B cell (primary cell): ENCODE measurements at regions not wholly inside any gene's neighbourhood (a gene's known extent, or its start where the extent isn't known, plus 50 kb on each side); places are given as distances from the start of the nearest gene placed in this dataset.

ENCODE experiments used
- EZH2 ChIP-seq: IDR thresholded peaks from 2 replicates; pipeline ENCODE4 v1.6.1; 2012; ENCODE audit warnings: borderline replicate concordance, low read depth, mild to moderate bottlenecking, moderate library complexity, low read length; ENCODE audit not compliant: insufficient read depth, poor library complexity, severe bottlenecking
- TF ChIP-seq, protein P1 (sequence below): fragments of 200-600 bp; IDR thresholded peaks from one replicate; pipeline ENCODE4 v1.8.0; 2022; ENCODE audit warnings: antibody characterized with exemption, mild to moderate bottlenecking

DNA sequence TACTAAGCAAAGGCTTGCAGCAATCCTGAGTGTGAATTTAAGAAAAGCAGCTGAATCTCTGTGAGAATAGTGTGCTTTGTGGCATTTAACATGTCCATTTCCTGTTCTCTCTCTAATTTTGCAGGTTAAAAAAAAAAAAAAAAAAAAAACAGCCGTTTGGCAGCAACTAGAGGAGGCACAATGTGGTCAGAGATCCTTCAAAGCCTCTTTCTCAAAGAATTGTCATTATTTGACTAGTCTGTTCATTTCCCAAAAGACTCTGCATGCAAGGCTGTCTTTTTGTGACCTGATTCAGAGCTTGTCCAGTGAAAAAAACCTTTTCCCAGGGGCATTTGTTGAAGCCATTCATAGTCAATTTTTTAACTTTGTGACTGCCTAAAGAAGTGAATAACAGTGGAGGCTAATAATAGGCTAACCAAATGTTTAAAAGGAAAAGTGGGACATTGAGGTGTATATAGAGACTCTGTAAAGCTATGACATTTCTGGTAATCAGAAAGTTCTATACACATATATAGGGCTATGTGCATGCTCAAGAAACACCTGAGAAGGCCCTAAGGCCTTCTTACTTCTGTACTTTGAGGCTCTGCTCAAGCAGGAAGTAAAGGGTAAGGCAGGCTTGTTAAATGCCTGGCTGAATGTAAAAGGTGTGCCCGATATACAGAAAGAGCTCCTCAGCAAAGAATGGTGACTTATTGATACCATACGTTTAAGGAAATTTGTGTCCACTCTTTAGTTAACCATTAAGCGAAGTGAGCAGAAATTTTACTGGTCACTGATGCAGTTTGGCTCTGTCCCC, 289.6 kb upstream of the RAB6C start:
- TF ChIP-seq EZH2 = no peak
- TF ChIP-seq, protein P1, sequence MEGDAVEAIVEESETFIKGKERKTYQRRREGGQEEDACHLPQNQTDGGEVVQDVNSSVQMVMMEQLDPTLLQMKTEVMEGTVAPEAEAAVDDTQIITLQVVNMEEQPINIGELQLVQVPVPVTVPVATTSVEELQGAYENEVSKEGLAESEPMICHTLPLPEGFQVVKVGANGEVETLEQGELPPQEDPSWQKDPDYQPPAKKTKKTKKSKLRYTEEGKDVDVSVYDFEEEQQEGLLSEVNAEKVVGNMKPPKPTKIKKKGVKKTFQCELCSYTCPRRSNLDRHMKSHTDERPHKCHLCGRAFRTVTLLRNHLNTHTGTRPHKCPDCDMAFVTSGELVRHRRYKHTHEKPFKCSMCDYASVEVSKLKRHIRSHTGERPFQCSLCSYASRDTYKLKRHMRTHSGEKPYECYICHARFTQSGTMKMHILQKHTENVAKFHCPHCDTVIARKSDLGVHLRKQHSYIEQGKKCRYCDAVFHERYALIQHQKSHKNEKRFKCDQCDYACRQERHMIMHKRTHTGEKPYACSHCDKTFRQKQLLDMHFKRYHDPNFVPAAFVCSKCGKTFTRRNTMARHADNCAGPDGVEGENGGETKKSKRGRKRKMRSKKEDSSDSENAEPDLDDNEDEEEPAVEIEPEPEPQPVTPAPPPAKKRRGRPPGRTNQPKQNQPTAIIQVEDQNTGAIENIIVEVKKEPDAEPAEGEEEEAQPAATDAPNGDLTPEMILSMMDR = no peak
